ENCODE measurements at regions not wholly inside any gene's neighbourhood (a gene's known extent, or its start where the extent isn't known, plus 50 kb on each side); places are given as distances from the start of the nearest gene placed in this dataset.
A peak's percentile ranks its signal among the peaks of the same experiment; 100 is the strongest.

DNA sequence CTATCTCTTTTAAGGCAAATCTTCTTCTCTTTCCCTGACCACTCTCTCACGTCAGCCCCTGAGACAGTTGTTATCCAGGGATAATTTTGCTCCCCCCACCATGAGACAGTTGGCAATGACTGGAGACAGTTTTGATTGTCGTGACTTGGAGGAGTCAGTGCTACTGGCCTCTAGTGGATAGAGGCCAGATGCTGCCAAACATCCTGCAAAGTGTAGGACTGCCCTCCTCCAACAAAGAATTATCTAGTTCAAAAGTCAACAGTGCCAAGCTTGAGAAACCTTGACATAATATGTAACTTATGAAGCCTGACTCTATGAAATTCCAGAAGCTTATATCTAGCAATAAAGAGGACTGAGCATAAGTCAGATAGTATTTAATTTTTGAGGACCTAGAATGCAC is 502.1 kb upstream of the IGFBP7 start:
- ATAC-seq (no peak), DNase-seq (no peak)
- no peaks in the 10 kb centered on the region for H3K27me3 ChIP-seq
- H3K36me3 ChIP-seq, result no peaks in the 10 kb centered on the region
- no peak for TF ChIP-seq POLR2A (IDR thresholded peaks at IDR 0.05)
- TF ChIP-seq, protein P1, sequence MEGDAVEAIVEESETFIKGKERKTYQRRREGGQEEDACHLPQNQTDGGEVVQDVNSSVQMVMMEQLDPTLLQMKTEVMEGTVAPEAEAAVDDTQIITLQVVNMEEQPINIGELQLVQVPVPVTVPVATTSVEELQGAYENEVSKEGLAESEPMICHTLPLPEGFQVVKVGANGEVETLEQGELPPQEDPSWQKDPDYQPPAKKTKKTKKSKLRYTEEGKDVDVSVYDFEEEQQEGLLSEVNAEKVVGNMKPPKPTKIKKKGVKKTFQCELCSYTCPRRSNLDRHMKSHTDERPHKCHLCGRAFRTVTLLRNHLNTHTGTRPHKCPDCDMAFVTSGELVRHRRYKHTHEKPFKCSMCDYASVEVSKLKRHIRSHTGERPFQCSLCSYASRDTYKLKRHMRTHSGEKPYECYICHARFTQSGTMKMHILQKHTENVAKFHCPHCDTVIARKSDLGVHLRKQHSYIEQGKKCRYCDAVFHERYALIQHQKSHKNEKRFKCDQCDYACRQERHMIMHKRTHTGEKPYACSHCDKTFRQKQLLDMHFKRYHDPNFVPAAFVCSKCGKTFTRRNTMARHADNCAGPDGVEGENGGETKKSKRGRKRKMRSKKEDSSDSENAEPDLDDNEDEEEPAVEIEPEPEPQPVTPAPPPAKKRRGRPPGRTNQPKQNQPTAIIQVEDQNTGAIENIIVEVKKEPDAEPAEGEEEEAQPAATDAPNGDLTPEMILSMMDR (IDR thresholded peaks at IDR 0.05), result peak in 1 of 12 donors; percentile 11
- no peak overlapping the region for H3K4me3 ChIP-seq
- H3K9me3 ChIP-seq, result no peaks in the 10 kb centered on the region
- no peaks in the 10 kb centered on the region for H3K4me1 ChIP-seq
- intact Hi-C loops (cut with DNase I), result no loop called here
- H3K27ac ChIP-seq, result no peak overlapping the region
- WGBS, 4 donors, result 25 to 64% (median 42%) methylated on average over 2 of the region's 2 CpGs

DNA sequence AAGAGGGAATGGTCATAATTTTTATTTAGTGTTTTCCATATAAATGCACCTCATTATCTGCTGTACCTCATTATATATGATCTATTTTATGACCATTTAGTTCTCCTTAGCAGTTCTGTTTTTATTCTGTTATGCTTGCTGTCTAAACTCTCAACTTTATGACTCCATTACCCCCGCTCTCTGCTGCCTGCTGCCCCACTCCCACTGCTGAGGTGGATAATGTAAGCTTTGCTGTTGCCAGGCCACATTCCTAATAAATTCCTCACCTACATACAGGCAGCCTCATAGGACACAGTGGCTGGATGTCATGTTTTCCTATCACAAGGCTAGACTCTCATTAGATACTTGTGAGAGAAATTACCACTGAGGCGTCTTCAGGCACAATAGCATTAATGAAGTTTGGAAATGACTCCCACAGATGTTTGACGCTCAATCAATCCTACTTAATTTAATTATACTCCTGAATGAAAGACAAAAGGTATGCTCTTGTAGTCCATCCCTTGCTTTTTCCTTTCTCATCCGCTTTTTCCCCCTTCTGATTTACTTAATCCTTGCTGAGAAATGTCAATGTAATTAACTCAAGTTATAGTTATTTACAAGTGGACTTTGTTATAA is 497.5 kb upstream of the IGFBP7 start:
- WGBS, 4 donors, result 80 to 89% (median 85%) methylated on average over 4 of the region's 4 CpGs
- Histone ChIP-seq H3K27ac (no peak overlapping the region), H3K27me3 (no peaks in the 10 kb centered on the region), H3K4me1 (no peaks in the 10 kb centered on the region), H3K4me3 (no peak overlapping the region), H3K36me3 (no peaks in the 10 kb centered on the region), H3K9me3 (no peaks in the 10 kb centered on the region)
- DNase-seq (no peak), ATAC-seq (no peak)
- intact Hi-C loops (cut with DNase I), result no loop called here
- TF ChIP-seq, protein P1 (IDR thresholded peaks at IDR 0.05), result no peak
- TF ChIP-seq POLR2A (IDR thresholded peaks at IDR 0.05), result no peak

DNA sequence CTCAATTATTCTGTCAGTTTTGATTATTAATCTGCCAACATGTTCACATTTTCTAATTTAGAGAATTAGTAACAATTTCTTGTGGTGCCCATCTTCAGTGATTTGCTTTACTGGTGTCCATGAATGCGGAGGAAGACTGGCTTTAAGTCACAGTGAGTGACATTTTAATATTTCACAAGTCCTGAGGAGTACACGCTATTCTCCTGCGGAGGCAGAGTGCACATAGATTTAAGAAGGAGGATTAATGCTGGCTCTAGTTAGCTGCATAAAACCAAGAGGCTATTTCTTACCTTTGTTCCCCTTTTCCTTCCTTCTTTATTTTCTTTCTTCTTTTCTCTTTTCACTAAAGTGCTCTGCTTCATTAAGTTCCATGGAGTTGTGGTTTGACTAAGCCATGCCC is 495.2 kb upstream of the IGFBP7 start:
- no peaks in the 10 kb centered on the region for H3K27me3 ChIP-seq
- H3K4me1 ChIP-seq, result no peaks in the 10 kb centered on the region
- WGBS, 4 donors, result 91 to 96% (median 94%) methylated on average over 3 of the region's 3 CpGs
- no peaks in the 10 kb centered on the region for H3K36me3 ChIP-seq
- TF ChIP-seq, protein P1 (IDR thresholded peaks at IDR 0.05), result no peak
- TF ChIP-seq POLR2A (IDR thresholded peaks at IDR 0.05), result no peak
- DNase-seq (no peak), ATAC-seq (no peak)
- no peak overlapping the region for H3K27ac ChIP-seq
- no peaks in the 10 kb centered on the region for H3K9me3 ChIP-seq
- no peak overlapping the region for H3K4me3 ChIP-seq
- intact Hi-C loops (cut with DNase I), result no loop called here

DNA sequence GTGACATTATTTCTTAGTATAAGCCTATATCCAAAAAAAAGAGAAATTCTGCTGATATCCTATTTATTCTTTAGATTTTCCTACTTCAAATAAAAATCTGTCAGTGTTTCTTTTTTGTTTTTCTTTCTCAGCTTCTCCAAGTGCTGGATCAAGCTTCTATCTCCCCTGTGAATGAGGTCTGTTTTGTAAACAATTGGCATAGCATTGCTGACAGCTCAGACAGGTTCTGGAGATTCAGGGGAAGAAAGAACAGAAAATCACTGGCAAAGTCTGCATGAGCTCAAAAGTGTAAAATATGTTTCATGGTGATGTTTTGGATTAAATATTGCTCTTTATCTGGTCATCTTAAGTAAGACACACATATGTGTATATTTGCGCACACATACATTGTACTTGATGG is 492.0 kb upstream of the IGFBP7 start:
- intact Hi-C loops (cut with DNase I), result no loop called here
- 92 to 99% (median 95%) methylated on average over 1 of the region's 1 CpG for whole genome bisulfite sequencing, 4 donors
- no peaks in the 10 kb centered on the region for H3K27me3 ChIP-seq
- no peaks in the 10 kb centered on the region for H3K4me1 ChIP-seq
- ATAC-seq (no peak), DNase-seq (no peak)
- no peak for TF ChIP-seq POLR2A (IDR thresholded peaks at IDR 0.05)
- TF ChIP-seq, protein P1 (IDR thresholded peaks at IDR 0.05), result no peak
- H3K36me3 ChIP-seq, result no peaks in the 10 kb centered on the region
- no peak overlapping the region for H3K4me3 ChIP-seq
- no peak overlapping the region for H3K27ac ChIP-seq
- H3K9me3 ChIP-seq, result no peaks in the 10 kb centered on the region

All from heart left ventricle (tissue), 16 donors.